Thyroid gland (tissue), 4 donors: ENCODE measurements at regions not wholly inside any gene's neighbourhood (a gene's known extent, or its start where the extent isn't known, plus 50 kb on each side); places are given as distances from the start of the nearest gene placed in this dataset.

ENCODE experiments used
- DNase-seq, 2 donors: peaks; one replicate each; pipeline ENCODE4 v3.0.0-alpha.2; 2019
- H3K27ac ChIP-seq, 3 donors: fragments of 200-600 bp; sonication (generic); 1 replicate in 2 of 3; 2 replicates in 1 of 3; pipeline ENCODE4 v1.5.1; 2016 to 2019; ENCODE audit warnings: mild to moderate bottlenecking in 1 of 3, moderate library complexity in 1 of 3
- H3K27me3 ChIP-seq: fragments of 200-600 bp; sonication (generic); one replicate; pipeline ENCODE4 v1.5.1; 2019
- H3K36me3 ChIP-seq, 2 donors: fragments of 200-600 bp; sonication (generic); one replicate each; pipeline ENCODE4 v1.5.1; 2016 to 2019
- H3K4me1 ChIP-seq, 2 donors: fragments of 200-600 bp; sonication (generic); one replicate each; pipeline ENCODE4 v1.5.1; 2017 to 2019
- H3K4me3 ChIP-seq, 3 donors: fragments of 200-600 bp; sonication (generic); replicated peaks in 1 of 3; 1 replicate in 2 of 3; 2 replicates in 1 of 3; pipeline ENCODE4 v1.5.1; 2016; ENCODE audit warnings: mild to moderate bottlenecking in 1 of 3
- H3K9me3 ChIP-seq: fragments of 200-600 bp; sonication (generic); one replicate; pipeline ENCODE4 v1.5.1; 2017
- POLR2A ChIP-seq, 2 donors: fragments of 450-650 bp; IDR thresholded peaks; one replicate each; pipeline ENCODE4 v1.6.1; 2017; ENCODE audit warnings: antibody characterized with exemption in 2 of 2, mild to moderate bottlenecking in 2 of 2, moderate library complexity in 1 of 2
- WGBS, 2 donors: methylation state at CpG; one replicate each; pipeline ENCODE4 v1.1.5; 2017; 5-methylcytosine and 5-hydroxymethylcytosine counted together
- intact Hi-C: fragments of 100-400 bp; cut with DNase I; formaldehyde crosslinking; loops from one replicate; pipeline ENCODE4 v1.15.1; 2023
- TF ChIP-seq, protein P1 (sequence below), 6 experiments: fragments of 200-600 bp in 3 of 6; fragments of 450-650 bp in 3 of 6; sonication (generic) in 3 of 6; IDR thresholded peaks; one replicate each; pipeline ENCODE4 v1.5.1; 2016 to 2019; ENCODE audit warnings: antibody characterized with exemption in 6 of 6, mild to moderate bottlenecking in 2 of 6, inconsistent platforms in 1 of 6, moderate library complexity in 1 of 6

- TF ChIP-seq, protein P1, sequence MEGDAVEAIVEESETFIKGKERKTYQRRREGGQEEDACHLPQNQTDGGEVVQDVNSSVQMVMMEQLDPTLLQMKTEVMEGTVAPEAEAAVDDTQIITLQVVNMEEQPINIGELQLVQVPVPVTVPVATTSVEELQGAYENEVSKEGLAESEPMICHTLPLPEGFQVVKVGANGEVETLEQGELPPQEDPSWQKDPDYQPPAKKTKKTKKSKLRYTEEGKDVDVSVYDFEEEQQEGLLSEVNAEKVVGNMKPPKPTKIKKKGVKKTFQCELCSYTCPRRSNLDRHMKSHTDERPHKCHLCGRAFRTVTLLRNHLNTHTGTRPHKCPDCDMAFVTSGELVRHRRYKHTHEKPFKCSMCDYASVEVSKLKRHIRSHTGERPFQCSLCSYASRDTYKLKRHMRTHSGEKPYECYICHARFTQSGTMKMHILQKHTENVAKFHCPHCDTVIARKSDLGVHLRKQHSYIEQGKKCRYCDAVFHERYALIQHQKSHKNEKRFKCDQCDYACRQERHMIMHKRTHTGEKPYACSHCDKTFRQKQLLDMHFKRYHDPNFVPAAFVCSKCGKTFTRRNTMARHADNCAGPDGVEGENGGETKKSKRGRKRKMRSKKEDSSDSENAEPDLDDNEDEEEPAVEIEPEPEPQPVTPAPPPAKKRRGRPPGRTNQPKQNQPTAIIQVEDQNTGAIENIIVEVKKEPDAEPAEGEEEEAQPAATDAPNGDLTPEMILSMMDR (IDR thresholded peaks at IDR 0.05) = no peak
- intact Hi-C loops = no loop called here
- H3K27me3 ChIP-seq = no peaks in the 10 kb centered on the region
- H3K36me3 ChIP-seq = no peaks in the 10 kb centered on the region
- H3K9me3 ChIP-seq = no peaks in the 10 kb centered on the region
- peaks cover 0 to 3% of the 10 kb centered on the region in 2 donors for H3K4me1 ChIP-seq
- H3K27ac ChIP-seq = no peak overlapping the region
- no peak for DNase-seq
- H3K4me3 ChIP-seq = no peak overlapping the region
Measured at GRCh38 chr13:73195091-73195490, 136.3 kb downstream of the KLF5 start.

GRCh38 chr13:73194310-73194709 lies 135.5 kb downstream of the KLF5 start:
- H3K36me3 ChIP-seq = no peaks in the 10 kb centered on the region
- H3K4me1 ChIP-seq = peaks cover 0 to 3% of the 10 kb centered on the region in 2 donors
- H3K4me3 ChIP-seq = no peak overlapping the region
- TF ChIP-seq, protein P1 (IDR thresholded peaks at IDR 0.05) = no peak
- no peak for TF ChIP-seq POLR2A (IDR thresholded peaks at IDR 0.05)
- no peaks in the 10 kb centered on the region for H3K9me3 ChIP-seq
- intact Hi-C loops = no loop called here
- DNase-seq = no peak
- 88 to 91% methylated on average over 4 of the region's 4 CpGs for WGBS, 2 donors
- H3K27ac ChIP-seq = no peak overlapping the region
- no peaks in the 10 kb centered on the region for H3K27me3 ChIP-seq

DNA sequence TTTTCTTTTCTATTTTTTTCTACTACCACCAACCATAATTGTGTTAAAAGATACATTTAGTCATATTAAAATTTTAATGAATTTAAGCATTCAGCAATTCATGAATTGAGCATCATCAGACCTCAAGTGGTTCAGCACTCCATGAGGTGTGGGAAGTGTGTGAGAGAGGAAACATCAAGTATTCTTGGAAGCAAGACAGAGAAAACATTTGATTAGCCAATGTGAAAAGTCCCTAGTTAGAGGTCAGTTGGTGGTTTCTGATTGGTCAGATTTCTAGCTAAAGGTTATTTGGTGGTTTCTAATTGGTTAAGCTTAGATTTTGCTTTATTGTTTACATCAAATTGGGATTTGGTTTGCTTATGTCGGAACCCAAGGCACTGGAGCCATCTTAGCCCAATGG lies 134.7 kb downstream of the KLF5 start:
- no peak for DNase-seq
- TF ChIP-seq, protein P1 (IDR thresholded peaks at IDR 0.05) = no peak
- TF ChIP-seq POLR2A (IDR thresholded peaks at IDR 0.05) = no peak
- no peaks in the 10 kb centered on the region for H3K36me3 ChIP-seq
- H3K27me3 ChIP-seq = no peaks in the 10 kb centered on the region
- no peaks in the 10 kb centered on the region for H3K9me3 ChIP-seq
- 97% methylated on average over 1 of the region's 1 CpG for WGBS, 2 donors
- intact Hi-C loops = no loop called here
- H3K27ac ChIP-seq = no peak overlapping the region
- no peak overlapping the region for H3K4me3 ChIP-seq
- peaks cover 0 to 3% of the 10 kb centered on the region in 2 donors for H3K4me1 ChIP-seq

DNA sequence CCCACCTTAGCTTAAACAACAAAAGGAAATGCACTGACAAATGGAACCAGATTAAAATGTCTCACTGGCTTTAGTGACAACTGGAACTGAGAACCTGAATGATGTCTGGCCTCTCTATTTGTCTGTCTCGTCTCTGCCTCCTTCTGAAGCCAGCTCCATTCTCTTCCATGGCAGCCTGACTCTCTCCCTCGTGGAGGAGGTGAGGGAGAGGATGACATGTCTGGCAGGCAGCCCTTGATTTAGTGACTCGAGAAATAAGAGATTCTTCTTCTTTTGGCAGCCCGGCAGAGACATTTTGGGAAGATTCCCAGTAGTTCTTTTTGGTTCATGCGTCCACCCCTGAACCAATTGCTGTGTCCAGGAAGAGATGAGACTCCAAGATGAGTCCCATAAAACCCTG lies 131.7 kb downstream of the KLF5 start:
- Histone ChIP-seq H3K4me1 (peaks cover 0 to 3% of the 10 kb centered on the region in 2 donors), H3K27ac (no peak overlapping the region), H3K9me3 (no peaks in the 10 kb centered on the region), H3K4me3 (no peak overlapping the region), H3K36me3 (no peaks in the 10 kb centered on the region), H3K27me3 (no peaks in the 10 kb centered on the region)
- no peak for DNase-seq
- TF ChIP-seq, protein P1 (IDR thresholded peaks at IDR 0.05) = no peak
- no peak for TF ChIP-seq POLR2A (IDR thresholded peaks at IDR 0.05)
- WGBS, 2 donors = 57 to 61% methylated on average over 5 of the region's 5 CpGs
- intact Hi-C loops = no loop called here

GRCh38 chr13:73189776-73190175 lies 131.0 kb downstream of the KLF5 start:
- H3K4me1 ChIP-seq = no peaks in the 10 kb centered on the region
- 67 to 71% methylated on average over 8 of the region's 8 CpGs for WGBS, 2 donors
- no peaks in the 10 kb centered on the region for H3K9me3 ChIP-seq
- H3K4me3 ChIP-seq = no peak overlapping the region
- intact Hi-C loops = no loop called here
- DNase-seq = no peak
- H3K36me3 ChIP-seq = no peaks in the 10 kb centered on the region
- no peak for TF ChIP-seq POLR2A (IDR thresholded peaks at IDR 0.05)
- TF ChIP-seq, protein P1 (IDR thresholded peaks at IDR 0.05) = no peak
- H3K27ac ChIP-seq = no peak overlapping the region
- no peaks in the 10 kb centered on the region for H3K27me3 ChIP-seq
